Choroid plexus epithelial cell (primary cell): ENCODE measurements at regions not wholly inside any gene's neighbourhood (a gene's known extent, or its start where the extent isn't known, plus 50 kb on each side); places are given as distances from the start of the nearest gene placed in this dataset.
A peak's percentile ranks its signal among the peaks of the same experiment; 100 is the strongest.

Source experiments
- DNase-seq: peaks from one replicate; pipeline ENCODE4 v3.0.0-alpha.2; 2010; ENCODE audit warnings: low read depth
- H3K4me3 ChIP-seq: 2 replicates; pipeline ENCODE4 v1.5.1; 2011; ENCODE audit warnings: low read depth, mild to moderate bottlenecking, control low read depth, low read length, moderate library complexity
- TF ChIP-seq, protein P1 (sequence below): conservative IDR thresholded peaks from 2 replicates; pipeline ENCODE4 v1.5.1; 2011; ENCODE audit warnings: low read depth, mild to moderate bottlenecking, control low read depth, inconsistent platforms, low read length, moderate library complexity

DNA sequence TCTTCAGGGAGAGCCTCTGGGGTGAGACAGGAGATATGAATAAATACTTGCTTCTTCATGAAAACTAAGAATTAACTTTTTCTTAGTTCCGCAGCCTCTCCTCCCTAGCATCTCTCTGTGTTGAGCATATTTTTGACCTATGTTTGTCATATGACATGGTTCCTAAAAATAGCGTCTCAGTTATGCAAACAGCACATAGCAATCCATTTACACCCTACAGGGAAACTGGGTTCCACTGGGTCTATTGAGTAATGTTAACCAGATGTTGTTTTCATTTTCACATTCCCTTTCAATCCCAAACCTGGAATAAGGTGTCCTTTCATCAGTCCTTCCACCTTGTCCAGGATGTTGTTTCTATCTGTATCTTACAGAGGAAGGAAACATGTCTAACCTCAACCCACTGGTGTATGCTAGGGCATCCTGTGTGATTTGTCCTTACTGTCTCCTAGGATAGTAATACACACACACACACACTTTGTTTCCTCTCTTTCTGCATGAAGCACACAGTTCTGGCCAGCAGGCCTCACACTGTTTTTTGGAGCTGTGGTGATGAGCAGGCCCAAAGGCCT lies 1543.5 kb downstream of the AACS start:
- TF ChIP-seq, protein P1, sequence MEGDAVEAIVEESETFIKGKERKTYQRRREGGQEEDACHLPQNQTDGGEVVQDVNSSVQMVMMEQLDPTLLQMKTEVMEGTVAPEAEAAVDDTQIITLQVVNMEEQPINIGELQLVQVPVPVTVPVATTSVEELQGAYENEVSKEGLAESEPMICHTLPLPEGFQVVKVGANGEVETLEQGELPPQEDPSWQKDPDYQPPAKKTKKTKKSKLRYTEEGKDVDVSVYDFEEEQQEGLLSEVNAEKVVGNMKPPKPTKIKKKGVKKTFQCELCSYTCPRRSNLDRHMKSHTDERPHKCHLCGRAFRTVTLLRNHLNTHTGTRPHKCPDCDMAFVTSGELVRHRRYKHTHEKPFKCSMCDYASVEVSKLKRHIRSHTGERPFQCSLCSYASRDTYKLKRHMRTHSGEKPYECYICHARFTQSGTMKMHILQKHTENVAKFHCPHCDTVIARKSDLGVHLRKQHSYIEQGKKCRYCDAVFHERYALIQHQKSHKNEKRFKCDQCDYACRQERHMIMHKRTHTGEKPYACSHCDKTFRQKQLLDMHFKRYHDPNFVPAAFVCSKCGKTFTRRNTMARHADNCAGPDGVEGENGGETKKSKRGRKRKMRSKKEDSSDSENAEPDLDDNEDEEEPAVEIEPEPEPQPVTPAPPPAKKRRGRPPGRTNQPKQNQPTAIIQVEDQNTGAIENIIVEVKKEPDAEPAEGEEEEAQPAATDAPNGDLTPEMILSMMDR: no peak
- peak; percentile 0 for DNase-seq

DNA sequence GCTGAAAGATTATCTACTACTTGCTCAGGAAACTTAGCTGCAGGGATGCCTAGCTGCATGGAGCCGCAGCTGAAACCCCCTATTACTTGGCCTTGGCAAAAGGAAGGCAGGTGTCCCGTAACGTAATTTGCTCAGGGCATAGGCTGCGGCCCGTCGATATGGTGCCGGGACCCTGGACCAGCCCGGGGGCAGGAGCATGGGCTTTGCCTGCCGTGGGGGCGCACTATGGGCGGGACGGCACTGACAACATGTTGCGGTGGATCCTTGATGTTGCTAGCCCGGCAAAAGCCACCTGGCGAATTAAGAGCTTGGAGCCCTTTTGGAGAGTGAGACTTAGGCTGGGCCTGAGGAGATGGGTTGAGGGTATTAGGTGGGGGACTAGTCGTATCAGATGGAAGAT lies 1551.2 kb downstream of the AACS start:
- TF ChIP-seq, protein P1: no peak
- DNase-seq: no peak
- H3K4me3 ChIP-seq: no peak overlapping the region

More for the DNA sequence above, 1543.5 kb downstream of the AACS start:
- H3K4me3 ChIP-seq: no peak overlapping the region

DNA sequence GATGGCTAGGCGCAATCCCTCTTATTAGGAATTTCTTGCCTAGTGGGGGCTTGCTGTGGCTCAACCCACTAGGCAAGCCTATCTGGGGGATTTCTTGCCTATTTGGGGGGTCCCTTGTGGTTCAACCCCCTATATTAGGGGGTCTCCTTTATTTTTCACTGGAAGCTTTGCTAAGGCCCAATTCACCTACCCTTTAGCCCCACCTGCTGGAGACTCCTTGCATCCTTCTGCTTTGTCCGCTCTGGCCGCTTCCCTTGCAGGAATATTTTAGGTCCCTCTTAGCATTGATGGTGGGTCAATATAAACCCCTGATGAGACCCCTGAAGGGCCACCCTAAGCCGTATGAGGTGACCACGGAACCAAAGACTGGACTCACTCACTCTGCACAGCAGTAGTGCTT lies 1552.1 kb downstream of the AACS start:
- H3K4me3 ChIP-seq: no peak overlapping the region
- DNase-seq: no peak
- TF ChIP-seq, protein P1: no peak

DNA sequence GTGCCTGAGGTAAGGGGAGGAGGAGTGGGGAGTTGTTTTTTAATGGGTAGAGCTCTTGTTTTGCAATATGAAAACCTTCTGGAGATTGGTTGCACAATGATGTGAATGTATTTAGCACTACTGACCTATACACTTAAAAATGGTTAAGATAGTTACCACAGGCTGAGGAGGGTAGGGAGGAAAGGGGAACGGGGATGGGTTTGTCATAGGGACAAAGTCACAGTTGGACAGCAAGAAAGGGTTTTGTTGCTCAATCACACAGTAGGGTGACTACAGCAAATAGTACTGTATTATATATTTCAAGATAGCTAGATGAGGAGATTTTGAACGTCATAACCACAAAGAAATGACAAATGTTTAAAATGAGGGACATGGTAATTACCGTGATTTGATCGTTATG lies 1562.4 kb downstream of the AACS start:
- TF ChIP-seq, protein P1: no peak
- no peak overlapping the region for H3K4me3 ChIP-seq
- DNase-seq: no peak

DNA sequence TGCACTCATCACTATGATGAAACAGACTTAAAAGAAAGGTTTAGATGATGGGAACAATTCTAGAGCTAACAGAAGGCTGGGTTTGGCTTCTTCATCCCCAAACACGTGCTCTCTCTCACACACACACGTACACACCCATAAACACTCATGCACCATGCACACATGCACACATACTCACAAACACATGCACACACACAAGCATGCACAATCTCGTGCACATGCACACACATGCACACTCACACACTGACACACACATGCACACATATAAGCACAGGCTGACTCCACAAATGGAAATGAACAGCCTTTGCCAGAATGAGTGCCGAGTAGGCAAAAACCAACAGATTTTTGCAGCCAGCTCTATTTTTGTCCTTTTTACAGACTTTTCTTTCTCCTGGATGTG lies 1571.6 kb downstream of the AACS start:
- no peak overlapping the region for H3K4me3 ChIP-seq
- DNase-seq: no peak
- TF ChIP-seq, protein P1: no peak

DNA sequence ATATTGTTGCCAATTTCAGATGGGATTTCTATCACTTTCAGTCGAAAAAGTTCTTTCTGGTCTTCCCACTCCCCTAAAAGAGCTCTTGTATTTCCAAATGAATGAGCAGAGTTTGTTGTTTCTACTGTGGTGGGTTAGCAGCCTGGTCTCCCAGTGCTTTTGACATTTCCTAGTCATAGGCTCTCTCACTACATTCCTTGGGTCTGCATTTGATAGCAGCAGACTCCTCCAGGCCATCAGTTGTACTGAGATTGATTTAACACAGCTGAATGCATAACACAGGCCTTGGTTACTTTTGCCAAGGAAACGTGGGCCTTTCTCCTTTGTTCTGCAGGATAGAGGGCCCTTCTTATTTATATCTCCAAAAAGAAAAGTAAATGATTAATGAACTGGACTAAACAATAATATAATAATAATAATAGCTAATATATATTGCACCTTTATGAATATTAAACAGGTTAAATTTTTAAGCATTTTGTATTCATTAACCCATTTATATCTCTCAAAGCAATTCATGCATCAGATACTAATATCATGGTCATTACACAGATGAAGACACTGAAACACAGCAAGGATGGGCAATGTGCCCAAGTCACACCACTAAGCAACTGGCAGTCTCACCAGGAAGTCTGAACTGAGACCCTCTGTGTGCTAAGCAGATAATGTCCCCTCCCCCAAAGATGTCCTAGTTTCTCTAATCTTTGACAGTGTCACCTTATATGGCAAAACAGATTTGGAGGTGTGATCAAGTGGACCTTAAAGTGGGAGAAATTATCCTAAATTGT lies 1579.2 kb downstream of the AACS start:
- no peak for DNase-seq
- TF ChIP-seq, protein P1: no peak
- no peak overlapping the region for H3K4me3 ChIP-seq

DNA sequence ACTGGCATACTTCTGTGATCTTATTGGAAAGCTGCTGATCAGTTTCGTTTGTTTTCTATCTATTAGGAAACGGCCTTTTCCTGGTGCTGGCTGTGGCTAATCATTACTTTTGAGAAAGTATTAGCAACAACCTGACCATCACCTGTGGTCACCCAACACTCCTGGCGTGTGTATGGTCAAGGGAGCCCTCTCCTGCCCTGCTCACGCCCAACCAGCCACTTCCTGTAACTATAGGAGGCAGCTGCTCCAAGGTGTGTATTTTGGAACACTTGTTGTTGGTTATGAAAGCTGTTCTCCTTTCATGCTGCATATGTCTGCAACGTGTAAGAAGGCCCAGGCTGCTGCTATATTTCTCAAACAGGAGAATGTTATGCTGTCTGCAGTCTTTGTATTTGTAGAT lies 1582.8 kb downstream of the AACS start:
- TF ChIP-seq, protein P1: no peak
- no peak overlapping the region for H3K4me3 ChIP-seq
- no peak for DNase-seq
